ENCODE measurements at regions not wholly inside any gene's neighbourhood (a gene's known extent, or its start where the extent isn't known, plus 50 kb on each side); places are given as distances from the start of the nearest gene placed in this dataset.

DNA sequence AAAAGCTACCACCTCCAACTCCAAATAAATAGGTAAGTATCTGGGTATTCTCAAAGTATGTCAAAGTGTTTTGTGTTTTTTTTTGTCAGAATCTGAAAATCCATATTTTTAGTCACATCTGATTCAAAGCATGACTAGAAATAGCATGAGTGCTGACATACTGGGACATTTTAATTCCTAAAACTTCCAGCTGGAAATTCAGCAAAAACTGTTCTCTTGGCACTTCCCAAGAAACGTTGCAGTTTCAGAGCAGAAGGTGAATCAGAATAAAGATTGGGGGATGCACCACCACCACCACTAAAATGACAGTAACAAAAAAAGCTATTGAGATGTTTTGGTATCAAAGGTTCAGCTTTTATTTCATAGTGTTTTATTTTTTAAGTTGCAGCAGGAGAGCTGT, 724.6 kb upstream of the CELF2 start:
- DNase-seq, result no peak
- Histone ChIP-seq H3K4me1 (ENCODE audit: control insufficient read depth, insufficient read depth, low read length) (no peaks in the 10 kb centered on the region; the same call in 1 of the 2 replicates), H3K14ac (replicated peaks; ENCODE audit: low read depth, low read length) (no peak overlapping the region), H2AFZ (replicated peaks; ENCODE audit: low read length, poor library complexity) (no peak overlapping the region), H4K20me1 (ENCODE audit: insufficient read depth, low read length) (no peaks in the 10 kb centered on the region), H2BK20ac (ENCODE audit: low read depth, low read length) (no peak overlapping the region), H3K9ac (ENCODE audit: low read depth, low read length) (no peak overlapping the region), H3K56ac (ENCODE audit: extremely low read depth, insufficient read depth, low read length) (no peak overlapping the region), H3K79me1 (ENCODE audit: low read depth in 1 of 2, low read length in 2 of 2) (no peaks in the 10 kb centered on the region), H3K9me3 (ENCODE audit: control insufficient read depth, insufficient read depth, low read length) (no peaks in the 10 kb centered on the region), H2BK15ac (ENCODE audit: low read depth, low read length) (no peak overlapping the region), H3K27ac (ENCODE audit: insufficient read depth, low read length) (no peak overlapping the region), H2BK5ac (ENCODE audit: low read depth, low read length, poor library complexity, severe bottlenecking) (no peak overlapping the region), H3K23ac (ENCODE audit: low read depth, low read length) (no peak overlapping the region), H3K36me3 (ENCODE audit: control insufficient read depth, insufficient read depth, low read length) (no peaks in the 10 kb centered on the region), H3K9me1 (ENCODE audit: insufficient read depth, low read length) (0 out of 2 replicates have a peak, but pooled peaks cover 5% of the 10 kb centered on the region), H3K4me3 (ENCODE audit: insufficient read depth, low read depth, low read length) (no peak overlapping the region), H4K91ac (ENCODE audit: insufficient read depth, low read depth, low read length) (no peak overlapping the region), H2AK5ac (ENCODE audit: low read depth, low read length) (no peak overlapping the region), H3K4me2 (ENCODE audit: low read depth, low read length) (no peak overlapping the region), H4K8ac (ENCODE audit: low read depth in 2 of 2, low read length in 2 of 2) (no peak overlapping the region), H4K5ac (ENCODE audit: low read depth, low read length) (no peak overlapping the region), H3K4ac (ENCODE audit: low read depth, low read length) (no peak overlapping the region), H3K18ac (ENCODE audit: low read depth, low read length) (no peak overlapping the region), H2BK120ac (ENCODE audit: low read depth, low read length) (no peak overlapping the region), H2AK9ac (replicated peaks; ENCODE audit: low read depth, low read length, poor library complexity) (no peak overlapping the region), H3K27me3 (ENCODE audit: control insufficient read depth, insufficient read depth, low read length) (no peaks in the 10 kb centered on the region)
- TF ChIP-seq SMC3 (IDR thresholded peaks at IDR 0.05; ENCODE audit: low read depth, low read length), result no peak
- TF ChIP-seq, protein P1, sequence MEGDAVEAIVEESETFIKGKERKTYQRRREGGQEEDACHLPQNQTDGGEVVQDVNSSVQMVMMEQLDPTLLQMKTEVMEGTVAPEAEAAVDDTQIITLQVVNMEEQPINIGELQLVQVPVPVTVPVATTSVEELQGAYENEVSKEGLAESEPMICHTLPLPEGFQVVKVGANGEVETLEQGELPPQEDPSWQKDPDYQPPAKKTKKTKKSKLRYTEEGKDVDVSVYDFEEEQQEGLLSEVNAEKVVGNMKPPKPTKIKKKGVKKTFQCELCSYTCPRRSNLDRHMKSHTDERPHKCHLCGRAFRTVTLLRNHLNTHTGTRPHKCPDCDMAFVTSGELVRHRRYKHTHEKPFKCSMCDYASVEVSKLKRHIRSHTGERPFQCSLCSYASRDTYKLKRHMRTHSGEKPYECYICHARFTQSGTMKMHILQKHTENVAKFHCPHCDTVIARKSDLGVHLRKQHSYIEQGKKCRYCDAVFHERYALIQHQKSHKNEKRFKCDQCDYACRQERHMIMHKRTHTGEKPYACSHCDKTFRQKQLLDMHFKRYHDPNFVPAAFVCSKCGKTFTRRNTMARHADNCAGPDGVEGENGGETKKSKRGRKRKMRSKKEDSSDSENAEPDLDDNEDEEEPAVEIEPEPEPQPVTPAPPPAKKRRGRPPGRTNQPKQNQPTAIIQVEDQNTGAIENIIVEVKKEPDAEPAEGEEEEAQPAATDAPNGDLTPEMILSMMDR (conservative IDR thresholded peaks at IDR 0.05; ENCODE audit: low read depth, low read length), result no peak
- ChIA-PET POLR2A (ENCODE audit: unreplicated experiment) (no interaction called here), CTCF (no interaction called here)
- dilution Hi-C loops (cut with HindIII; ENCODE audit: low sequenced_read_pairs, unreplicated experiment) (no loop called here), intact Hi-C loops (cut with micrococcal nuclease) (no loop called here), in situ Hi-C loops (cut with MboI; ENCODE audit: low sequenced_read_pairs) (no loop called here)
- BruUV-seq (replicated peaks), result no TSS peak
- no CpG with 5 or more reads among the region's 1 CpG for WGBS, 2 experiments (ENCODE audit: extremely low coverage in 2 of 2, insufficient read length in 1 of 2)
- ATAC-seq (ENCODE audit: low read depth), result no peak

All from IMR-90 (cell line).